DOHH2 (cell line): ENCODE measurements at regions not wholly inside any gene's neighbourhood (a gene's known extent, or its start where the extent isn't known, plus 50 kb on each side); places are given as distances from the start of the nearest gene placed in this dataset.

Experiments
- CTCF ChIP-seq: fragments of 200-600 bp; sonication (generic); IDR thresholded peaks from one replicate; pipeline ENCODE4 v1.5.1; 2014; ENCODE audit warnings: antibody characterized with exemption, mild to moderate bottlenecking, low read depth, low read length; ENCODE audit not compliant: poor library complexity, severe bottlenecking
- EZH2phosphoT487 ChIP-seq: fragments of 200-600 bp; sonication (generic); IDR thresholded peaks from 2 replicates; pipeline ENCODE4 v1.6.1; 2017; ENCODE audit warnings: borderline replicate concordance, mild to moderate bottlenecking, antibody characterized with exemption, low read length, moderate library complexity, mixed read lengths

DNA sequence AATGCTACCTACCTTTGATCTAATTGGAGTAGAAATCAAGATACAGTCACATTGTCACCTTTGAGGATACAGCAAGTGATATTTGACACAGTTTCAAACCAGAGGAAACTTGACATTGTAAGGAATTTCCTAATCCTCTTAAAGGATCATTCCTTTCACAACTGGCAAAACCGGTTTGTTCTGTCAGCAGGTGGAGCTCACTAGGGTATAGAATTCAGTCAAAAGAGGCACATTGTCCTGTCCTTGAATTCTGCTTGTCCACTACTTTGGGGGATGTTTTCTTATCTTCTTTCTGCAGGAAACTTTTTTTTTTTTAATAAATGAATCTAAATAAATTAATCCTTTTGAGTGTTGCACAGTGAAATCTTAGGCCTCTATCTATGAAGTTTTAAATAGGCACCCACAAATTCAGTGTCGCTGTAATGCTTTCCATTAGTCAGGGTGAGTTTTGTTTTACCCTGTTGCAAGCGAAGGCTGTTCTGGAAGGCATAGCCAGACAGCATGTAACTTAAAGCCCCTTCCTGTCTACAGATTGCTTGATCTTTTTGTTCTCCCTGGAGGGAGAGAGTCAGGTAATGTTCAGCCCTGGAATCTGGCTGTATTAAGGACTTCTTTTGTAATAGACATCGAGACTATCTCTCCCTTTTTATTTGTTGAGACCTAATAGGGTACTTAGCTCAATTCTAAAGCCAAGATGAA lies 285.0 kb upstream of the RGS6 start:
- TF ChIP-seq EZH2phosphoT487 (no peak), CTCF (no peak)
